Smooth muscle cell (in vitro differentiated cells): ENCODE measurements at regions not wholly inside any gene's neighbourhood (a gene's known extent, or its start where the extent isn't known, plus 50 kb on each side); places are given as distances from the start of the nearest gene placed in this dataset.

ENCODE experiments used
- DNase-seq: peaks from one replicate; lab custom pipeline; 2025; ENCODE audit not compliant: unreplicated experiment; lab: John Stamatoyannopoulos, UW
- H2AFZ ChIP-seq: fragments of 200-600 bp; sonication (generic); 2 replicates; pipeline ENCODE4 v1.6.0; 2016; ENCODE audit warnings: antibody characterized with exemption, low read depth, mild to moderate bottlenecking
- H3F3A ChIP-seq: fragments of 200-600 bp; sonication (generic); 2 replicates; pipeline ENCODE4 v1.6.0; 2017; ENCODE audit warnings: antibody characterized with exemption, low read depth
- H3K27ac ChIP-seq: fragments of 200-600 bp; sonication (generic); 2 replicates; pipeline ENCODE4 v1.5.1; 2016; ENCODE audit warnings: low read depth, mild to moderate bottlenecking
- H3K27me3 ChIP-seq: fragments of 200-600 bp; sonication (generic); 2 replicates; pipeline ENCODE4 v1.6.1; 2016; ENCODE audit warnings: low read depth, mild to moderate bottlenecking
- H3K36me3 ChIP-seq: fragments of 200-600 bp; sonication (generic); 2 replicates; pipeline ENCODE4 v1.5.1; 2016; ENCODE audit warnings: low read depth
- H3K4me1 ChIP-seq: fragments of 200-600 bp; sonication (generic); 2 replicates; pipeline ENCODE4 v1.5.1; 2016; ENCODE audit warnings: low read depth
- H3K4me2 ChIP-seq: fragments of 200-600 bp; sonication (generic); 2 replicates; pipeline ENCODE4 v1.6.0; 2016; ENCODE audit warnings: mild to moderate bottlenecking
- H3K4me3 ChIP-seq: fragments of 200-600 bp; sonication (generic); 2 replicates; pipeline ENCODE4 v1.5.1; 2016; ENCODE audit warnings: mild to moderate bottlenecking
- H3K79me2 ChIP-seq: fragments of 200-600 bp; sonication (generic); 2 replicates; pipeline ENCODE4 v1.6.0; 2016; ENCODE audit warnings: low read depth, mild to moderate bottlenecking
- H3K9ac ChIP-seq: fragments of 200-600 bp; sonication (generic); 2 replicates; pipeline ENCODE4 v1.6.0; 2016; ENCODE audit warnings: low read depth
- H3K9me3 ChIP-seq: fragments of 200-600 bp; sonication (generic); replicated peaks from 2 replicates; pipeline ENCODE4 v1.5.1; 2016; ENCODE audit warnings: low read depth
- H4K20me1 ChIP-seq: fragments of 200-600 bp; sonication (generic); 2 replicates; pipeline ENCODE4 v1.6.0; 2016; ENCODE audit warnings: low read depth
- WGBS: methylation state at CpG from one replicate; pipeline ENCODE4 v1.1.7; 2016; ENCODE audit warnings: low lambda C conversion rate; 5-methylcytosine and 5-hydroxymethylcytosine counted together
- TF ChIP-seq, protein P1 (sequence below): fragments of 200-600 bp; sonication (generic); IDR thresholded peaks from 2 replicates; pipeline ENCODE4 v1.5.1; 2017; ENCODE audit warnings: borderline replicate concordance, mild to moderate bottlenecking, antibody characterized with exemption; ENCODE audit not compliant: insufficient read depth, poor library complexity, severe bottlenecking

DNA sequence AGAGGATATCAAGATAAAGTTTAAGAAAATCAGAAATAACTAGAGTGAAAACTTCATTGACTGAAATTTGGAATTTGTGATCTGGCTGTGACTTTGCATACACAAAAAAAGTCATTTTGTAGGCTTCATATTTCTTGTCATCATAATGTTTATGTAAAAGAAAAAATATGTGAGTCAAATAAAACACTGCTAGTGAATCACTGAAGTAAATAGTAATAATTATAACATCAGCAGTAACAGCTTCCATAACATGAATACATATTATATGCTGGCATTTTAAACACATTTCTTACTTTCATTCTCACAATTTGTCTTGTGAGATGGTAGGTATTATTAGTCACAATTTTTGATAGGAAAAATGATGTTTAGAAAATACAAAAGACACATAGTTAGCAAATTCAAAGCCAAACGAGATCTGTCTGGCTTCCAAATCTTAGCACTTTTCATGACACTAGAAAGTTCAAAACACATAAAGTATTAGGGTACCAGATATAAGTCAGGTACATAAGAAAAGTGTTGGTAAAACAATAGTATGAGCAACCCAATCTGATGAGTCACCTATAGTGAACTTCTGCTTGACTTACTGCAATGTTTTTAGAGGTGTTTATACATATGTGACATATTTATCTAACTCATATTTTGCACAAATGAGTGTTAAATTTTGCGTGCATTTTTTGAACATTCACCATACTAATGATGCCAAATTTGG lies 241.0 kb upstream of the SNX7 start:
- DNase-seq = no peak
- H3K9ac ChIP-seq = no peak overlapping the region
- 39% methylated on average over 2 of the region's 2 CpGs for WGBS

DNA sequence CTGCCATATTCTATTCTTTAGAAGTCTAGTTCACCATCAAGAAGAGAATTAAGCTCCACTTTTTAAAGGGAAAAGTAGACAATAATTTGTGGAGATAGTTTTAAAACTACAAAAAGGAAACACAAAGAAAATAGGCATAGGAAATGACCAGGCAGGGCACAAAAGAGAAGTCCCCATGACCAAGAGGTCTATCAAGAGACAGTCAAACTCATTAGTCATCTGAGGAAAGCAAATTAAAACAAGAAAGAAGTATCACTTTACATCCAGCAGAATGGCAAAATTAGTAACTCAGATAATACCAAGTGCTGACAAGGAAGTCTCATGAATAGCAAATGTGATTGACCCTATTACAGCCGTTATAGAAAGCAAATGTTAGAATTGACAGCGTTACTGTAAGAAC lies 243.7 kb upstream of the SNX7 start:
- Histone ChIP-seq H2AFZ (no peak overlapping the region), H3K27ac (no peak overlapping the region), H3K9me3 (no peaks in the 10 kb centered on the region), H3K4me3 (no peak overlapping the region), H3K4me1 (no peaks in the 10 kb centered on the region), H3K79me2 (no peaks in the 10 kb centered on the region), H3K36me3 (no peaks in the 10 kb centered on the region), H3K9ac (no peak overlapping the region), H3K4me2 (no peak overlapping the region), H3F3A (no peaks in the 10 kb centered on the region), H3K27me3 (no peaks in the 10 kb centered on the region), H4K20me1 (no peaks in the 10 kb centered on the region)
- WGBS = 92% methylated on average over 2 of the region's 2 CpGs
- DNase-seq = no peak
- TF ChIP-seq, protein P1, sequence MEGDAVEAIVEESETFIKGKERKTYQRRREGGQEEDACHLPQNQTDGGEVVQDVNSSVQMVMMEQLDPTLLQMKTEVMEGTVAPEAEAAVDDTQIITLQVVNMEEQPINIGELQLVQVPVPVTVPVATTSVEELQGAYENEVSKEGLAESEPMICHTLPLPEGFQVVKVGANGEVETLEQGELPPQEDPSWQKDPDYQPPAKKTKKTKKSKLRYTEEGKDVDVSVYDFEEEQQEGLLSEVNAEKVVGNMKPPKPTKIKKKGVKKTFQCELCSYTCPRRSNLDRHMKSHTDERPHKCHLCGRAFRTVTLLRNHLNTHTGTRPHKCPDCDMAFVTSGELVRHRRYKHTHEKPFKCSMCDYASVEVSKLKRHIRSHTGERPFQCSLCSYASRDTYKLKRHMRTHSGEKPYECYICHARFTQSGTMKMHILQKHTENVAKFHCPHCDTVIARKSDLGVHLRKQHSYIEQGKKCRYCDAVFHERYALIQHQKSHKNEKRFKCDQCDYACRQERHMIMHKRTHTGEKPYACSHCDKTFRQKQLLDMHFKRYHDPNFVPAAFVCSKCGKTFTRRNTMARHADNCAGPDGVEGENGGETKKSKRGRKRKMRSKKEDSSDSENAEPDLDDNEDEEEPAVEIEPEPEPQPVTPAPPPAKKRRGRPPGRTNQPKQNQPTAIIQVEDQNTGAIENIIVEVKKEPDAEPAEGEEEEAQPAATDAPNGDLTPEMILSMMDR = no peak

More for the DNA sequence above, 241.0 kb upstream of the SNX7 start:
- Histone ChIP-seq H3K27me3 (no peaks in the 10 kb centered on the region), H3K4me1 (no peaks in the 10 kb centered on the region), H3K79me2 (no peaks in the 10 kb centered on the region), H3K36me3 (no peaks in the 10 kb centered on the region), H3K27ac (no peak overlapping the region), H3K9me3 (no peaks in the 10 kb centered on the region), H2AFZ (no peak overlapping the region), H3K4me3 (no peak overlapping the region), H3F3A (no peaks in the 10 kb centered on the region), H4K20me1 (no peaks in the 10 kb centered on the region), H3K4me2 (no peak overlapping the region)
- TF ChIP-seq, protein P1 = no peak

DNA sequence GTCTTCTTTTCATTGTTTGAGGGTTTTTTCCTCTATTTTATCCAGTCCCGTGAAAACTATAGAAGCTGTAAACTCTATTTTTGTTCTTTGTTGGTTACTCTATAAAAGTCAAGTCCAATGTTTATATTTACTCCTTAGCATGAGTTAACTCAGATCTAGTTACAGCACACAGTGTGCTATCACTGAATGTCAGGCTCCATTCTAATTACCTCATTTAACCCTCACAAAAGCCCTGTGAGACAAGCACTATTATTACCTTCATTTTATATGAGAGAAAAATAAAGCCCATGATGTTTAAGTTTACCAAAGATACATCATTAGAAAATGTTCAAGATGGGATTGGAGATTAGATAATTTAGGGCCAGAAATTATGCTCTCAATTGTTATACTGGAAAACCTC lies 251.4 kb upstream of the SNX7 start:
- no peaks in the 10 kb centered on the region for H3K9me3 ChIP-seq
- no peak overlapping the region for H3K4me3 ChIP-seq
- no peak overlapping the region for H3K4me2 ChIP-seq
- no peak overlapping the region for H2AFZ ChIP-seq
- 89% methylated on average over 1 of the region's 1 CpG for WGBS
- H3K79me2 ChIP-seq = no peaks in the 10 kb centered on the region
- H3K36me3 ChIP-seq = no peaks in the 10 kb centered on the region
- H3K27me3 ChIP-seq = no peaks in the 10 kb centered on the region
- H3K27ac ChIP-seq = no peak overlapping the region
- H3K4me1 ChIP-seq = no peaks in the 10 kb centered on the region
- DNase-seq = no peak
- H3F3A ChIP-seq = no peaks in the 10 kb centered on the region
- H4K20me1 ChIP-seq = no peaks in the 10 kb centered on the region
- H3K9ac ChIP-seq = no peak overlapping the region
- TF ChIP-seq, protein P1 = no peak
